ENCODE measurements at regions not wholly inside any gene's neighbourhood (a gene's known extent, or its start where the extent isn't known, plus 50 kb on each side); places are given as distances from the start of the nearest gene placed in this dataset.

DNA sequence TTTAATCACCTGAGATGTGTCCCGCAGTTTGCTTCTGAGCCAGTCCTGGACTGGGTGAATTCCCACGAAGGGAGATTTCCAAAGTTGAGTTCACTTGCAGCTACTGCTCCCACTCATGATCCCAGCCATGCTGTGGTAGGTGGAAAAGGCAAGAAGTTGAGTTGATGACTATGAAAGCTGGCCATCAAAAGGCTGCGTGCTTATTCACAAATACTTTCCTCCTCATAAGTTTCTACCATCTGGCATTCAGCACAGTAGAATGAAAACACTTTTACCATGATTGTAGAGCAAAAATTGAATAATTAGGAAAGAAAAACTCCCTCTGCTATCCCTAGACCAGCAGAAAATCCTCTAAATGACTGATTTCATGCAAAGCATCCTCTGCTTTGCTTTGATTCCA lies 281.8 kb downstream of the INHBA start:
- DNase-seq (ENCODE audit: low spot score): no peak
- TF ChIP-seq, protein P1, sequence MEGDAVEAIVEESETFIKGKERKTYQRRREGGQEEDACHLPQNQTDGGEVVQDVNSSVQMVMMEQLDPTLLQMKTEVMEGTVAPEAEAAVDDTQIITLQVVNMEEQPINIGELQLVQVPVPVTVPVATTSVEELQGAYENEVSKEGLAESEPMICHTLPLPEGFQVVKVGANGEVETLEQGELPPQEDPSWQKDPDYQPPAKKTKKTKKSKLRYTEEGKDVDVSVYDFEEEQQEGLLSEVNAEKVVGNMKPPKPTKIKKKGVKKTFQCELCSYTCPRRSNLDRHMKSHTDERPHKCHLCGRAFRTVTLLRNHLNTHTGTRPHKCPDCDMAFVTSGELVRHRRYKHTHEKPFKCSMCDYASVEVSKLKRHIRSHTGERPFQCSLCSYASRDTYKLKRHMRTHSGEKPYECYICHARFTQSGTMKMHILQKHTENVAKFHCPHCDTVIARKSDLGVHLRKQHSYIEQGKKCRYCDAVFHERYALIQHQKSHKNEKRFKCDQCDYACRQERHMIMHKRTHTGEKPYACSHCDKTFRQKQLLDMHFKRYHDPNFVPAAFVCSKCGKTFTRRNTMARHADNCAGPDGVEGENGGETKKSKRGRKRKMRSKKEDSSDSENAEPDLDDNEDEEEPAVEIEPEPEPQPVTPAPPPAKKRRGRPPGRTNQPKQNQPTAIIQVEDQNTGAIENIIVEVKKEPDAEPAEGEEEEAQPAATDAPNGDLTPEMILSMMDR (IDR thresholded peaks at IDR 0.05; ENCODE audit: extremely low read depth, insufficient read depth, missing control alignments): no peak
- in situ Hi-C loops (cut with MboI; ENCODE audit: low pct_unique_long_range_greater_than_20kb, low sequenced_read_pairs, unreplicated experiment): no loop called here

DNA sequence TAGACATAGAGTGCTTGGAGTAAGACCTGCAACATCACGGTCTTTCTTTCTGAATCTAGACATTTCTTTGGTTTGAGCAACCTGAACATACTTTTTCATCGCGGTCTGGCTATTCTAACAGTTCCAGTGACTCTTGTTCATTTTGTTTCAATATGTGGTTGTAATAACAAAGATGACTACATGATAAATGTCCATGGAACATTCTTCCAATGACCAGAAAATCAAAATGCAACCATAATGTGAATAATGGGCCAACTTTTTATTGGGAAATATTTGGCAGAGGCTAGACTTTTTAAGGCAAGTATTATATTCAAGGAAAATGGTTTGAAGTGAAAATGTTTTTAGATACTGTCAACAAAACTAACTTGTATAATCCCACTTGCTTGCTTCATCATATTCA lies 282.5 kb downstream of the INHBA start:
- in situ Hi-C loops (cut with MboI; ENCODE audit: low pct_unique_long_range_greater_than_20kb, low sequenced_read_pairs, unreplicated experiment): no loop called here
- no peak for DNase-seq (ENCODE audit: low spot score)
- TF ChIP-seq, protein P1 (IDR thresholded peaks at IDR 0.05; ENCODE audit: extremely low read depth, insufficient read depth, missing control alignments): no peak

- in situ Hi-C loops (cut with MboI; ENCODE audit: low pct_unique_long_range_greater_than_20kb, low sequenced_read_pairs, unreplicated experiment): no loop called here
- no peak for DNase-seq (ENCODE audit: low spot score)
- TF ChIP-seq, protein P1 (IDR thresholded peaks at IDR 0.05; ENCODE audit: extremely low read depth, insufficient read depth, missing control alignments): no peak
Measured at GRCh38 chr7:41418337-41418736, 284.6 kb downstream of the INHBA start.

DNA sequence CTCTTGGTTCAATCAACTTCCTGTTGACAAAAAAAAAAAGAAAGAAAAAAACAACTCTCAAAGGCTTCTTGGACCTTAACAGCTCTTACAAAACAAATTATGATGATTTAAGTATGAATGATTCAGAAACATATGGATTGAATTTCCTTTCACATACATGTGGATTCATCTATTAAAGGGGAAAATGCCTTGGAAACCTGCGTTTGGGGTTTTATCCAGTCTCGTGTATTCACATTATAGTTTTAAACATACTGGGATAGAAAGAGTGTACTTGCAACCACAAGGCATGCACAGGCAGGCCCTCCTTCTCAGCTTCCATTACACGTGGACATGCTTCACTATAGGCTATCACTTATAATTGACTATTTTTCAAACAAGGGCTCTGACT lies 286.7 kb downstream of the INHBA start:
- no peak for DNase-seq (ENCODE audit: low spot score)
- TF ChIP-seq, protein P1 (IDR thresholded peaks at IDR 0.05; ENCODE audit: extremely low read depth, insufficient read depth, missing control alignments): no peak
- in situ Hi-C loops (cut with MboI; ENCODE audit: low pct_unique_long_range_greater_than_20kb, low sequenced_read_pairs, unreplicated experiment): no loop called here

GRCh38 chr7:41415471-41416207 lies 287.3 kb downstream of the INHBA start:
- in situ Hi-C loops (cut with MboI; ENCODE audit: low pct_unique_long_range_greater_than_20kb, low sequenced_read_pairs, unreplicated experiment): no loop called here
- TF ChIP-seq, protein P1 (IDR thresholded peaks at IDR 0.05; ENCODE audit: extremely low read depth, insufficient read depth, missing control alignments): no peak
- DNase-seq (ENCODE audit: low spot score): no peak

DNA sequence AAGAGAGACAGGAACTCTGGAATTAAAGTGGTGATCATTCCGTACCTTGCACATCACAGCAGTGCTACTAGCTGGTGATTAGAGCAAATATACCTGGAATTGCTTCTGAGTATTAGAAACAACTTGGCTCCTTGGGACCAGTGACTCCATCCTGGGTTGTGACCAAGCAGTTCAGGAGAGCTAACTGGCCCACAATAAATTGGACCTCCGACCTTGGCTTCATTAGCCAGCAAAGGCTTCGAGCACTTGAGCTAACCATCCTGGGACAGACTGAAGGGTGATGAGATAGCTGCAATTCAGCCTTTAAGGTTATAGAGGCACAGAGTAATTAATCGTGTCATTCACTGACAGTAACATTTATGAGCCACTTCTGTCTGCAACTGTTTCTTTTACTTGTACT lies 287.8 kb downstream of the INHBA start:
- TF ChIP-seq, protein P1 (IDR thresholded peaks at IDR 0.05; ENCODE audit: extremely low read depth, insufficient read depth, missing control alignments): no peak
- in situ Hi-C loops (cut with MboI; ENCODE audit: low pct_unique_long_range_greater_than_20kb, low sequenced_read_pairs, unreplicated experiment): no loop called here
- no peak for DNase-seq (ENCODE audit: low spot score)
